Stomach smooth muscle (tissue), 2 donors: ENCODE measurements at regions not wholly inside any gene's neighbourhood (a gene's known extent, or its start where the extent isn't known, plus 50 kb on each side); places are given as distances from the start of the nearest gene placed in this dataset.
"Not testable (repeated sequence)": the region's sequence is repeated elsewhere in the genome, so short reads cannot be mapped to it uniquely, and the experiment has no call there.

Experiments used
- H3K27ac ChIP-seq: one replicate; pipeline ENCODE4 v1.7.0; 2013; ENCODE audit warnings: mild to moderate bottlenecking, low read length, inconsistent platforms
- H3K27me3 ChIP-seq, 2 donors: one replicate each; pipeline ENCODE4 v1.7.0; 2013; ENCODE audit warnings: low read length in 2 of 2; ENCODE audit not compliant: insufficient read depth in 2 of 2, control insufficient read depth in 1 of 2
- H3K36me3 ChIP-seq, 2 donors: one replicate each; pipeline ENCODE4 v1.7.0; 2013; ENCODE audit warnings: low read length in 2 of 2; ENCODE audit not compliant: control insufficient read depth in 2 of 2, insufficient read depth in 2 of 2
- H3K4me1 ChIP-seq: one replicate; pipeline ENCODE4 v1.7.0; 2013; ENCODE audit warnings: low read length; ENCODE audit not compliant: control insufficient read depth, insufficient read depth
- H3K4me3 ChIP-seq, 2 donors: one replicate each; pipeline ENCODE4 v1.7.0; 2013; ENCODE audit warnings: low read length in 2 of 2
- H3K9ac ChIP-seq, 2 donors: one replicate each; pipeline ENCODE4 v1.7.0; 2013; ENCODE audit warnings: low read length in 2 of 2, mild to moderate bottlenecking in 1 of 2
- H3K9me3 ChIP-seq, 2 donors: one replicate each; pipeline ENCODE4 v1.7.0; 2013; ENCODE audit warnings: low read length in 2 of 2; ENCODE audit not compliant: control insufficient read depth in 2 of 2
- donor health status: healthy.
- donor health status: Pancreatic carcinoma.

DNA sequence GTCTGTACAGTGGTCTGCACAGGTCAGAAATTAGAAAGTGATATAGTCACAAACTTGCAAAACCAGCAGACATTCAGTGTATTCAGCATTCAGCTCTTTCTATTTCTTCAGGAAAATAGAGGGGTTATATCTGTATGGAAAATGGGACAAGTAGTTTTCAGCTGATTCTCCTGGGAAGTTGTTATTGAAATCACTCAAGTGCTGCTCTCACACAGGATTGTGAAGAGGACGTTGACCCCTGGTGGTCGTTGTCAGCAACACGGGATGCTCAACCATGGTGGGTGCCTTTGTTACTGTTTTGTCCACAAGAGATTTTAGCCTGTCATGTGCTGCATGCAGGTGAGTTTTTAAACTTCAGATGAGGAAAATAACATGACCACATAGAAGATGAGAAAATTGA, 981.8 kb downstream of the TMEM121 start:
- H3K9ac ChIP-seq: no peak overlapping the region
- H3K4me1 ChIP-seq: no peaks in the 10 kb centered on the region
- H3K27me3 ChIP-seq: peaks cover 4 to 5% of the 10 kb centered on the region in 2 donors
- H3K9me3 ChIP-seq: no peaks in the 10 kb centered on the region
- no peak overlapping the region for H3K4me3 ChIP-seq
- no peaks in the 10 kb centered on the region for H3K36me3 ChIP-seq
- H3K27ac ChIP-seq: no peak overlapping the region

DNA sequence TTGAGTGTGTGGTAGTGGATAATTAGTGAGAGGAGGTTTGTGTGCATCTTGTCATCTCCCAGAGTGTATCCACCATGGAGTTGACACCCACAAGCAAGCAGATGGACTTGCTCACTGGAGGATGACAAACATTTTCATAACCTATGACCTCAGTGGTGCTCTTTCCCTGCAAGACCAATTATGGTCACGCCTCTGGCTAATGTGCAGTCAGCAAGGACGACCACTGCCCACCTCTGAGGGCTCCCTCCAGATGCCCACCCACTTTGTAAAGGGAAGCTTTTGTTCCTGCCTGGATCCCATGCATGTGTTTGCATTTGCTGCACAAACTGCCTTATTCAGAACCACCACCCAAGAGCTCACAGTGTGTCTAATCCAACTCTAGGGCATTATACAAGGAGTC, 982.8 kb downstream of the TMEM121 start:
- Histone ChIP-seq H3K36me3 (no peaks in the 10 kb centered on the region), H3K9ac (no peak overlapping the region), H3K4me1 (no peaks in the 10 kb centered on the region), H3K9me3 (no peaks in the 10 kb centered on the region), H3K27ac (no peak overlapping the region), H3K27me3 (peaks cover 4 to 5% of the 10 kb centered on the region in 2 donors), H3K4me3 (no peak overlapping the region)

DNA sequence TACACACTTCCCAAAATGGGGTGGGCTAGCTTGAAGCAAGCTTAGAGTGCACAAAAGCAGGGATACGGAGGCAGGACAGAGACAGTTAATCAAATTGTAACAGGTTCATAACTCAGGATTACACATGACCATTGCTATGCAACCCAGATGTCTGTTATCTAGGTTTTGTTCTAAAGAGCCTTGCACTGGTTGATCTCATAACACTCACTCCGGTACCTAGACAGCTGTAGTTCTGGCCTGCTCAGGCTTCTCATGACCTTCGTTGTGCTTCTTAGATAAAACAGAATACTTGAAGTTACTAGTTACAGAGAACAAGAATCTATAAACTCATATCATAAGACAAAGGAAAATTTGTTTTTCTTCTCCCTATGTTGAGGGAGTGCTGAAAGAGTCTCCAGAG, 983.4 kb downstream of the TMEM121 start:
- Histone ChIP-seq H3K27me3 (peaks cover 4 to 5% of the 10 kb centered on the region in 2 donors), H3K4me3 (no peak overlapping the region), H3K36me3 (no peaks in the 10 kb centered on the region), H3K4me1 (no peaks in the 10 kb centered on the region), H3K9ac (no peak overlapping the region), H3K9me3 (no peaks in the 10 kb centered on the region), H3K27ac (no peak overlapping the region)

DNA sequence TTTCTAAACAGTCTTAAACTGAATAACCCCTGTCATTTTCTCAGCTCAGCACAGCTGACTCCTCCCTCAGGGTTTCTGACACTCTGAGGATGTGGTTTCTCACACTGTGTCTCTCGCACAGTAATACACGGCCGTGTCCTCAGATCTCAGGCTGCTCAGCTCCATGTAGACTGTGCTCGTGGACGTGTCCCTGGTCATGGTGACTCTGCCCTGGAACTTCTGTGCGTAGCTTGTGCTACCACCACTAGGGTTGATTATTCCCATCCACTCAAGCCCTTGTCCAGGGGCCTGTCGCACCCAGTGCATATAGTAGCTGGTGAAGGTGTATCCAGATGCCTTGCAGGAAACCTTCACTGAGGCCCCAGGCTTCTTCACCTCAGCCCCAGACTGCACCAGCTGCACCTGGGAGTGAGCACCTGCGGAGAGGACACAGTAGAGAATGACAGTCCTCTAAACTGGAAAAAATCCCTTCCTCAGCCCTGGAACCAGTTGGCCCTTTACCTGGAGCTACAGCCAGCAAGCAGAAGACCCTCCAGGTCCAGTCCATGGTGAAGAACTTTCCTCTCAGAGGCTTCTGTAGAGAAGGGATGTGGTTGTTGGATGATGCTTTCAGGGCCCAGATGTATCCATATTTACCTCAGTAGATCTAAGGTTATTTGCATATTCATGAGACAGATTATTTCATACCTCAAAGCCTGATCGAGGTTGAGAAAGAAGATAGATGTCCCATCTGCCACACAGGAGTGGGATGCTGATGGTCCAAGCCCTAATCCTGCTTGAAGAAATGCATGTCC, 984.8 kb downstream of the TMEM121 start:
- Histone ChIP-seq H3K36me3 (no peaks in the 10 kb centered on the region), H3K4me1 (no peaks in the 10 kb centered on the region), H3K9ac (no peak overlapping the region), H3K27ac (no peak overlapping the region), H3K9me3 (no peaks in the 10 kb centered on the region), H3K4me3 (no peak overlapping the region), H3K27me3 (peaks cover 4 to 5% of the 10 kb centered on the region in 2 donors)

DNA sequence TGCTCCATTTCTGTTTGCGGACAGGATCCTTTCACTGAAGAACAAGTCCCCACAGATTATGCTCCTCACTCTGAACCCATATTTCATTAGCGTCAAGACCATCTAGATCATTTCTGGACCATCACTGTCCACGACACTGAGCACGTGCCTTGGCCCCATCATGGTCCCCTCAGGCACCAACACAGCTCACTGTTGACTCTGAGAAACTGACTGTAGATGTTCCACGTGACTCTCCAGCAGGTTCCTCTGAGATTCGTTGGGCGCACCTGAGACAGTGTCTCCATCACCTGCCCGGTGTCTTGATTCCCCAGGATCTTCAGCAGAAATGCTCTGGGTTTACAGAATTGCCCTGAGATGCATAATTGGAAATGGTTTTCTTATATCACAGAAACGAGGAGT, 985.4 kb downstream of the TMEM121 start:
- H3K27me3 ChIP-seq: peaks cover 4 to 5% of the 10 kb centered on the region in 2 donors
- no peaks in the 10 kb centered on the region for H3K36me3 ChIP-seq
- H3K9me3 ChIP-seq: no peaks in the 10 kb centered on the region
- H3K9ac ChIP-seq: no peak overlapping the region
- no peak overlapping the region for H3K27ac ChIP-seq
- no peaks in the 10 kb centered on the region for H3K4me1 ChIP-seq
- no peak overlapping the region for H3K4me3 ChIP-seq

DNA sequence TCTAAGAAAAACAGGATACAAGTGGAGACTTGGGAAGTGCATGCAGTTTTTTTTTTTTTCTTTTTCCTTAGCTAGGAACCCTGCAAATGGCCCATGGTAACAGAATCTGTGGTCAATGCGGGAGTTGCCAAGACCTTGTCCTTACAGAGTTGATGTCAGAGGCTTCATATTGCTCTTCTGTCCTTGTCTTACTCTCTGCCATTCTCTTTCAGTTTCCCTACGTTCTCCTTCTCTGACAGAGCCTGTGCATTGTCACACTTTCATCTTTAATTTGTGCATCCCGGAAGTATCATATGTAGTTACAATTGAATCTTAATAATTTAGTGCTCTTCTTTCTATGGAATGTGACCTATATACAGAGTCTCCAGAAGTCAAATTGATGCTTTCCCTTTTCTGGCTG, 986.9 kb downstream of the TMEM121 start:
- Histone ChIP-seq H3K36me3 (no peaks in the 10 kb centered on the region), H3K4me1 (no peaks in the 10 kb centered on the region), H3K9me3 (no peaks in the 10 kb centered on the region), H3K27ac (no peak overlapping the region), H3K27me3 (peaks cover 0 to 2% of the 10 kb centered on the region in 2 donors), H3K4me3 (no peak overlapping the region), H3K9ac (no peak overlapping the region)

DNA sequence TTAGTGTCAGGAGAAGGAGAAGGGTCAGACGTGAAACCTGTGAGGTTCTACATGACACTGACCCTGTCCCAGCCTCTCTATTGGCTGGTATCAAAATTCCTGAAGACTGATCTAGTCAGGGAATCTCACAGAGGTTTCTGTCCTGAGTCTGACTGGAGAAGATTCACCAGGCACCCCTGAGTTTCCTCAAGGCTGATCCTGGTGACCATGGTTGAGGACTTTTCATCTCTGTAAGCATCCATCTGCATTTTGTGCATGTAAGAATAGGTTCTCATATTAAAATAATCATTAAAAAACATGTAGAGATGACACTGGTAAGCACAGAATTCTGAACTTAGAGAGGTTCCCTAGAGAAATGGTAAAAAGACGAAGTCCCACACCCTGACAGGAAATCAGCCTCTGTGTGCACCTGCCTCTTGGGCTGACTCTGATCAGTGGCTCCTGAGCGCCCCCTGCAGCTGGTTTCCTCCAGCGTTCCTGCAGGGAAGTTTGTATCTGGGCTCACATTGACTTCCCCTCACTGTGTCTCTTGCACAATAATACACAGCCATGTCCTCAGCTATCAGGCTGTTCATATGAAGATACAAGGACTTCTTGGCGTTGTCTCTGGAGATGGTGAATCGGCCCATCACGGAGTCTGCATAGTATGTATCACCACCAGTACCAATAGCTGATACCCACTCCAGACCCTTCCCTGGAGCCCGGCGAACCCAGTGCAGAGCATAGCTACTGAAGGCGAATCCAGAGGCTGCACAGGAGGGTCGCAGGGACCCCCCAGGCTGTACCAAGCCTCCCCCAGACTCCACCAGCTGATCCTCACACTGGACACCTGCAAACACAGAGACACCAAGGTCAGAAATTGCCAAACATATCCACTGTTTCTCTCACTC, 991.9 kb downstream of the TMEM121 start:
- no peak overlapping the region for H3K27ac ChIP-seq
- no peaks in the 10 kb centered on the region for H3K4me1 ChIP-seq
- no peaks in the 10 kb centered on the region for H3K27me3 ChIP-seq
- H3K4me3 ChIP-seq: no peak overlapping the region
- no peaks in the 10 kb centered on the region for H3K36me3 ChIP-seq
- no peak overlapping the region for H3K9ac ChIP-seq
- no peaks in the 10 kb centered on the region for H3K9me3 ChIP-seq

DNA sequence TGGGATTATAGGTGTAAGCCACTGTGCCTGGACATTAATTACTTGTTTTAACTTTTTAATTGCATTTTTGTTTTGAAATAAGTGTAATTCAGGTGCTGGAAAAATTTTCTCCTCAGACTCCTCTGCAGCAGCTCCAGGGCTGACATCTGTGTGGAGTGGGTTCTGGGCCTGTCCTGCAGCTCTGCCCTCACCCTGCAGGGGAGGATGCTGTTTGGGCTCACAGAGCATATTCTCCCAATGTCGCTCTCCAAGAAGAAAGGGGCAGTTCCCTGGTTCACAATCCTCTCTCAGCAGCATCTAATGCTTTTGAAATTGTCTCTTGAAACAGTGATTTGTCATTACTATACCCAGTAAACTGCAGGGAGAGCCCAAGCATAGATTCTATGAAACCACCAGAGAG, 995.7 kb downstream of the TMEM121 start:
- H3K27ac ChIP-seq, H3K4me1 ChIP-seq, H3K4me3 ChIP-seq, H3K9ac ChIP-seq, H3K27me3 ChIP-seq, H3K36me3 ChIP-seq, H3K9me3 ChIP-seq: not testable (repeated sequence)

DNA sequence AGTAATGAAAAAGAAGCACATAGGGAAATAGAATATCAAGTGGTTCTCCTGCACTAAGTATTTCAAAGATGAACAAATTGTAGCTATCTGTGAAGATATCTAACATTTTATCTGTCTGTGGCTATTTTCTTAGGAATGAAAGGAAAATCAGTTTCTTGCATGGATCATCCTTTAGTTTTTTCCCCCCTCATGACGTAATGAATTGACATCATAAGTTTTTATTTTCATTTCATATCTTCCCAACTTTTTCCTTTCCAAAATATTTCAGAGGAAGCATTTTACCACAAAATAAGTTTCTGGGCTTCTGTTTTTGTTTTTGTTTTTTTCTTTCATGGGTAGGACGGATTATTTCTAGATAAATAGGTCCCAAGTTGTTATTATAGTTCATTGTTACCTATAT, 996.6 kb downstream of the TMEM121 start:
- Histone ChIP-seq H3K36me3 (no peaks in the 10 kb centered on the region), H3K27ac (no peak overlapping the region), H3K9me3 (no peaks in the 10 kb centered on the region)

DNA sequence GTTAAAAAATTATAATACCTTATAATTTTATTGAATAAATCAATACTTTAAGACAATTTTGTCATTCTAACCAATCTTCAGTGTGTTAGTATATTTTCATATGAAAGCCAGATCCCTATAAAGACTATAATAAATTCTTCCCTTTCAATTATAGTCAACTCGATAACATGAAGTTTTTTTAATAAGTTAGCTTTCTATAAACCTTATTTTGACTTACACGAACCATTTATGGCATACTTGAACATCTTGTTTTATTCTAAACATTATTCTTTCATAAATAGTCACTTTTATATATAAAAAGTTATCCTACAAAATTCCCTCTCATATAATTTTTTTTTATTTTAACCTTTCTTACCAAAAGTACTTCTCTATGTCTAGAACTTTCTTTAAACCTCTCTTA, 1002.3 kb downstream of the TMEM121 start:
- Histone ChIP-seq H3K27ac (no peak overlapping the region), H3K4me3 (no peak overlapping the region), H3K9me3 (no peaks in the 10 kb centered on the region), H3K36me3 (no peaks in the 10 kb centered on the region), H3K4me1 (no peaks in the 10 kb centered on the region), H3K27me3 (peaks cover 0 to 6% of the 10 kb centered on the region in 2 donors), H3K9ac (no peak overlapping the region)

More for the DNA sequence above, 996.6 kb downstream of the TMEM121 start:
- no peaks in the 10 kb centered on the region for H3K27me3 ChIP-seq
- H3K9ac ChIP-seq: no peak overlapping the region
- no peak overlapping the region for H3K4me3 ChIP-seq
- H3K4me1 ChIP-seq: no peaks in the 10 kb centered on the region

DNA sequence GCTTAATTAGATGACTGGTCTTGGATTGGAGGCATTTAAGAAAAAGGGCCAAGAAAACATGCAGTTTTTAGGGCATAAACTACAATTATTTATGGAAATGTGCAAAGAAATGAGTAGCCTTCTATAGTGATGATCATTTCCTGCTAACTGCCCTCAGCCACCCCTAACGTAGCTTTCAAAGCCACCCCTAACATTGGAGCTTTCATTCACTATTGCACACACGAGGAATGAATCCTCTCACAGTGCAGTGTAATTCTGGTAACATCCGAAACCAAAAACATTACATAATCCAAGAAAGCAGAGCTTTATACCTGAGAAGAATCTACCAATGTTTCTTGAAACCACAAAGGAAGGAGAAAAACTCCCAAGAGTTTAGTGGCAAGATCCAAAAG, 1003.6 kb downstream of the TMEM121 start:
- no peak overlapping the region for H3K9ac ChIP-seq
- no peak overlapping the region for H3K27ac ChIP-seq
- peaks cover 0 to 9% of the 10 kb centered on the region in 2 donors for H3K27me3 ChIP-seq
- no peaks in the 10 kb centered on the region for H3K4me1 ChIP-seq
- no peaks in the 10 kb centered on the region for H3K36me3 ChIP-seq
- no peaks in the 10 kb centered on the region for H3K9me3 ChIP-seq
- H3K4me3 ChIP-seq: no peak overlapping the region
